Activated B cell treated with CpG ODN at 0.5 μM for 24 hours (primary cell): ENCODE measurements at regions not wholly inside any gene's neighbourhood (a gene's known extent, or its start where the extent isn't known, plus 50 kb on each side); places are given as distances from the start of the nearest gene placed in this dataset.

Experiments used
- ATAC-seq: fragments of 200-7000 bp; cut with Tn5 transposase; one replicate; pipeline ENCODE4 v1.10.0; 2021; ENCODE audit warnings: low read depth, mild to moderate bottlenecking, moderate library complexity
- CTCF ChIA-PET: fragments of 350-600 bp; sonication (Branson Sonifier 250); formaldehyde crosslinking; loops from one replicate; lab custom pipeline; 2021; ENCODE audit warnings: antibody characterized with exemption; lab: Charles Lee
- POLR2A ChIA-PET: fragments of 350-600 bp; sonication (Branson Sonifier 250); formaldehyde crosslinking; loops from one replicate; lab custom pipeline; 2021; ENCODE audit warnings: antibody characterized with exemption; lab: Charles Lee
- DNase-seq: peaks from one replicate; pipeline ENCODE4 v3.0.0; 2022
- H3K27ac Mint-ChIP-seq: one replicate; pipeline ENCODE4 v1.8.0; 2020; ENCODE audit warnings: mixed read lengths
- H3K27me3 Mint-ChIP-seq: one replicate; pipeline ENCODE4 v1.8.0; 2021; ENCODE audit warnings: mixed read lengths
- H3K36me3 Mint-ChIP-seq: one replicate; pipeline ENCODE4 v1.8.0; 2021; ENCODE audit warnings: low read depth, mixed read lengths
- H3K4me1 Mint-ChIP-seq: one replicate; pipeline ENCODE4 v1.8.0; 2021; ENCODE audit warnings: mixed read lengths
- H3K4me3 Mint-ChIP-seq: one replicate; pipeline ENCODE4 v1.8.0; 2020; ENCODE audit warnings: mild to moderate bottlenecking, mixed read lengths
- H3K9me3 Mint-ChIP-seq: one replicate; pipeline ENCODE4 v1.8.0; 2020; ENCODE audit warnings: mixed read lengths
- intact Hi-C: fragments of 100-400 bp; cut with micrococcal nuclease; formaldehyde crosslinking; loops from one replicate; pipeline ENCODE4 v1.15.1; 2024
- TF ChIP-seq, protein P1 (sequence below): fragments of 200-600 bp; IDR thresholded peaks from one replicate; pipeline ENCODE4 v1.8.0; 2022; ENCODE audit warnings: antibody characterized with exemption, mild to moderate bottlenecking

DNA sequence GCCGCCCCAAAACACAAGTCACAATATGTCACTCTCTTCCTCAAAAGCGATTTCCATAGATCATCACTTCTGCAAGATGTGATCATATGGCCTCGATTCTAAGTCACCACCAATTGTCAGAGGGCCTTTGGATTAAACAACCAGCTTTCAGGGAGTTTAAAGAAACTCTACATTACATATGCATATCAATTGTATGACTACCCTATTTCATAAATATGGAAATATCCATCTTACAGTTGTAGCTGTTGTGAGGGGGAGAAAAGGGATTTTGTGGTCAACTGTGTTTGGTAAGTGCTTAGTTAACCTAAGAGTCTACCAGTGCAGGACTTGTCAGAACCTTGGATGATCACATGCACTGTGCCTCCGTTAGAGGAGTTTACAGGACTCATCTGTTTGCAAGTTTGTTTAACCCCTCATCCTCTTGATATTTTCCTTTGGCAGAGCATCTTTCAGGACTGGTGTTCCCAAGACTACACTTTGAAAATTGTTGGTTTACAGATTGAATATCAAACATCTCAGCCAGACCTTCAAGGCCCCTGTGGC lies 99.9 kb downstream of the CHST1 start:
- Mint-ChIP-seq H3K4me3 (no peak overlapping the region), H3K27me3 (peaks cover 7% of the 10 kb centered on the region), H3K4me1 (no peaks in the 10 kb centered on the region), H3K9me3 (no peaks in the 10 kb centered on the region), H3K27ac (no peak overlapping the region), H3K36me3 (no peaks in the 10 kb centered on the region)
- ChIA-PET POLR2A (no interaction called here), CTCF (no interaction called here)
- TF ChIP-seq, protein P1, sequence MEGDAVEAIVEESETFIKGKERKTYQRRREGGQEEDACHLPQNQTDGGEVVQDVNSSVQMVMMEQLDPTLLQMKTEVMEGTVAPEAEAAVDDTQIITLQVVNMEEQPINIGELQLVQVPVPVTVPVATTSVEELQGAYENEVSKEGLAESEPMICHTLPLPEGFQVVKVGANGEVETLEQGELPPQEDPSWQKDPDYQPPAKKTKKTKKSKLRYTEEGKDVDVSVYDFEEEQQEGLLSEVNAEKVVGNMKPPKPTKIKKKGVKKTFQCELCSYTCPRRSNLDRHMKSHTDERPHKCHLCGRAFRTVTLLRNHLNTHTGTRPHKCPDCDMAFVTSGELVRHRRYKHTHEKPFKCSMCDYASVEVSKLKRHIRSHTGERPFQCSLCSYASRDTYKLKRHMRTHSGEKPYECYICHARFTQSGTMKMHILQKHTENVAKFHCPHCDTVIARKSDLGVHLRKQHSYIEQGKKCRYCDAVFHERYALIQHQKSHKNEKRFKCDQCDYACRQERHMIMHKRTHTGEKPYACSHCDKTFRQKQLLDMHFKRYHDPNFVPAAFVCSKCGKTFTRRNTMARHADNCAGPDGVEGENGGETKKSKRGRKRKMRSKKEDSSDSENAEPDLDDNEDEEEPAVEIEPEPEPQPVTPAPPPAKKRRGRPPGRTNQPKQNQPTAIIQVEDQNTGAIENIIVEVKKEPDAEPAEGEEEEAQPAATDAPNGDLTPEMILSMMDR = no peak
- intact Hi-C loops = no loop called here
- DNase-seq = no peak
- no peak for ATAC-seq

- CTCF ChIA-PET = no interaction called here
Observed at GRCh38 chr11:45563810-45564209, 101.6 kb downstream of the CHST1 start.

GRCh38 chr11:45563171-45563570 lies 102.3 kb downstream of the CHST1 start:
- ChIA-PET CTCF (no interaction called here), POLR2A (no interaction called here)
- Mint-ChIP-seq H3K4me3 (no peak overlapping the region), H3K27me3 (peaks cover 7% of the 10 kb centered on the region), H3K36me3 (no peaks in the 10 kb centered on the region), H3K4me1 (no peaks in the 10 kb centered on the region), H3K9me3 (no peaks in the 10 kb centered on the region), H3K27ac (no peak overlapping the region)
- DNase-seq = no peak
- intact Hi-C loops = no loop called here
- TF ChIP-seq, protein P1 = no peak
- ATAC-seq = no peak

More at GRCh38 chr11:45563810-45564209, 101.6 kb downstream of the CHST1 start:
- intact Hi-C loops = no loop called here
- TF ChIP-seq, protein P1 = no peak
- Mint-ChIP-seq H3K9me3 (no peaks in the 10 kb centered on the region), H3K27me3 (peaks cover 7% of the 10 kb centered on the region), H3K27ac (no peak overlapping the region), H3K36me3 (no peaks in the 10 kb centered on the region), H3K4me3 (no peak overlapping the region), H3K4me1 (no peaks in the 10 kb centered on the region)
- ATAC-seq (no peak), DNase-seq (no peak)
- POLR2A ChIA-PET = no interaction called here

DNA sequence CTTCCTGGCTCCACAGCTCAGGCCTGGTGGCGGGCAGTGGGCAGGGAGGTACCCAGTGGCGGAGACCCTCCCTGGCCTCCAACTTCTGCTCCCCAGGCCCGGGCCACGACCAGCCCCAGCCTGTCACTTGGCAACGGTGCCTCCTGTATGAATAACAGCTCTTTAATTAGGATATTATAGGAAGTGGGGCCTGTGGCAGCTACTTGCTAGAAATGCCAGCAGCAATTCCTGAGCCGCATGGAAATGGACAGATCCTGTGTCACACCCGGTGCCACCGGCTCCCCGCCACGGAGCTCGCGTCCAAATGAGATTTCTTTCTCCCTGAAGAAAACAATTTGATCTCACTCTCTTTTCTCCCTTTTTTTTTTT lies 104.5 kb downstream of the CHST1 start:
- no peaks in the 10 kb centered on the region for H3K36me3 Mint-ChIP-seq
- H3K4me1 Mint-ChIP-seq = no peaks in the 10 kb centered on the region
- H3K9me3 Mint-ChIP-seq = peaks cover 6% of the 10 kb centered on the region
- ChIA-PET POLR2A (no interaction called here), CTCF (no interaction called here)
- no peak overlapping the region for H3K4me3 Mint-ChIP-seq
- TF ChIP-seq, protein P1 = no peak
- DNase-seq = no peak
- ATAC-seq = no peak
- intact Hi-C loops = no loop called here
- H3K27me3 Mint-ChIP-seq = peaks cover 10% of the 10 kb centered on the region
- no peak overlapping the region for H3K27ac Mint-ChIP-seq

GRCh38 chr11:45560155-45560912 lies 105.1 kb downstream of the CHST1 start:
- POLR2A ChIA-PET = no interaction called here
- Mint-ChIP-seq H3K4me3 (no peak overlapping the region), H3K27ac (no peak overlapping the region), H3K9me3 (peaks cover 6% of the 10 kb centered on the region), H3K36me3 (no peaks in the 10 kb centered on the region), H3K27me3 (peaks cover 10% of the 10 kb centered on the region), H3K4me1 (no peaks in the 10 kb centered on the region)
- ATAC-seq = no peak
- DNase-seq = no peak
- intact Hi-C loops = no loop called here
- CTCF ChIA-PET = no interaction called here
- TF ChIP-seq, protein P1 = no peak
